Endodermal cell (in vitro differentiated cells): ENCODE measurements at regions not wholly inside any gene's neighbourhood (a gene's known extent, or its start where the extent isn't known, plus 50 kb on each side); places are given as distances from the start of the nearest gene placed in this dataset.

Experiments used
- DNase-seq: peaks from one replicate; pipeline ENCODE4 v3.0.0-alpha.2; 2017
- H3K27ac ChIP-seq: 2 replicates; pipeline ENCODE4 v1.5.1; 2013; ENCODE audit warnings: mild to moderate bottlenecking, low read depth, low read length, moderate library complexity
- H3K27me3 ChIP-seq: 2 replicates; pipeline ENCODE4 v1.6.1; 2013; ENCODE audit warnings: mild to moderate bottlenecking, low read length, moderate library complexity; ENCODE audit not compliant: insufficient read depth, control insufficient read depth, poor library complexity, severe bottlenecking
- H3K36me3 ChIP-seq: 2 replicates; pipeline ENCODE4 v1.7.0; 2013; ENCODE audit warnings: mild to moderate bottlenecking, low read length, moderate library complexity; ENCODE audit not compliant: control insufficient read depth, insufficient read depth
- H3K4me1 ChIP-seq: one replicate; pipeline ENCODE4 v1.7.0; 2013; ENCODE audit warnings: low read length; ENCODE audit not compliant: control insufficient read depth, insufficient read depth
- H3K4me3 ChIP-seq: 2 replicates; pipeline ENCODE4 v1.5.1; 2013; ENCODE audit warnings: mild to moderate bottlenecking, low read length, moderate library complexity
- H3K9ac ChIP-seq: 2 replicates; pipeline ENCODE4 v1.6.1; 2013; ENCODE audit warnings: mild to moderate bottlenecking, low read length, moderate library complexity; ENCODE audit not compliant: poor library complexity, severe bottlenecking; ENCODE audit errors: extremely low read depth
- H3K9me3 ChIP-seq: 2 replicates; pipeline ENCODE4 v1.6.1; 2013; ENCODE audit warnings: mild to moderate bottlenecking, low read length, moderate library complexity; ENCODE audit not compliant: control insufficient read depth
- H3K27ac Mint-ChIP-seq: 2 replicates; pipeline ENCODE4 v1.8.0; 2020; ENCODE audit warnings: mixed read lengths
- H3K27me3 Mint-ChIP-seq: 2 replicates; pipeline ENCODE4 v1.8.0; 2021; ENCODE audit warnings: mild to moderate bottlenecking, mixed read lengths; ENCODE audit not compliant: insufficient read depth
- H3K36me3 Mint-ChIP-seq: 2 replicates; pipeline ENCODE4 v1.8.0; 2020; ENCODE audit warnings: low read depth, mixed read lengths
- H3K4me1 Mint-ChIP-seq: 2 replicates; pipeline ENCODE4 v1.8.0; 2020; ENCODE audit warnings: mixed read lengths
- H3K4me3 Mint-ChIP-seq: 2 replicates; pipeline ENCODE4 v1.8.0; 2020; ENCODE audit warnings: mild to moderate bottlenecking, moderate library complexity, mixed read lengths
- H3K9me3 Mint-ChIP-seq: 2 replicates; pipeline ENCODE4 v1.8.0; 2020; ENCODE audit warnings: mild to moderate bottlenecking, mixed read lengths
- CTCF ChIP-seq: fragments of 200-600 bp; sonication (generic); conservative IDR thresholded peaks from 2 replicates; pipeline ENCODE4 v1.5.0; 2021; ENCODE audit warnings: antibody characterized with exemption, mild to moderate bottlenecking
- WGBS, 2 experiments: methylation state at CpG; one replicate each; pipeline versions ENCODE4 v1.1.5 to v1.1.7; 2013; ENCODE audit warnings: missing lambda C conversion rate in 2 of 2, mixed read lengths in 1 of 2; ENCODE audit not compliant: insufficient coverage in 1 of 2, insufficient read length in 1 of 2; 5-methylcytosine and 5-hydroxymethylcytosine counted together

DNA sequence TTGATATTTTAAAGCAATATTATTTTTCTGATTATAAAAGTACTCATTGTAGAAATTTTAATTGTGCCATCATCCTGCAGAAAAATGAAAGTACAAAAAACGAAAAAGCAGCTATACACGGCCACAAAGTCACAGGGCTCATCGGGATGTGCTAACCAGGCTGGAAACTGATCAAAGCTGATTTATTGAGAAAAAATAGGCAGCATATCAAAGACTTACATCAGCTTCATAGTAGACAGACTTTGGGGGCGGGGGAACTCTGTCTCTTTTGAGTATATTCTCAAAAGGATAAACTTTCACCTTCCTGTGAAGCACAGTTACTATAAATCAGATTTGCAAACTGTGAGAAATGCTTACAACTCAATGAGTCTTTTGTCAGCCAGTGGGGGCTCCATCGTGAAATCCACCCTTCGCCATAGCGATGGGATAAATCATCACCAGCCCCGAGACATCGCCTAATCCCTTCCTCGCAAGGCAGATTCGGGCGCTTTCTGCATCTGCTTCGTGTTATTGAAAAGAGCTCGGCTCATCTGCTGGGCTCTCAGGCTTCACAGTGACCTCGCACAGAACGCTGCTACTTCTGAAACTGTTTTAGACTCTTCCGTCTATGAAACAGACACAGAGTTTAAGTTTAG is 69.2 kb upstream of the ERG start:
- no peaks in the 10 kb centered on the region for H3K4me1 ChIP-seq
- peak overlapping the region; percentile 8 for H3K27ac ChIP-seq
- Mint-ChIP-seq H3K4me3 (no peak overlapping the region), H3K4me1 (no peaks in the 10 kb centered on the region), H3K36me3 (no peaks in the 10 kb centered on the region), H3K27ac (no peak overlapping the region), H3K9me3 (no peaks in the 10 kb centered on the region), H3K27me3 (no peaks in the 10 kb centered on the region)
- WGBS, 2 experiments: 57 to 61% methylated on average over 16 to 17 of the region's 17 CpGs
- DNase-seq: peak; percentile 58
- no peak for TF ChIP-seq CTCF
- no peaks in the 10 kb centered on the region for H3K36me3 ChIP-seq
- H3K4me3 ChIP-seq: no peak overlapping the region
- H3K27me3 ChIP-seq: no peaks in the 10 kb centered on the region
- no peak overlapping the region for H3K9ac ChIP-seq
- H3K9me3 ChIP-seq: no peaks in the 10 kb centered on the region

DNA sequence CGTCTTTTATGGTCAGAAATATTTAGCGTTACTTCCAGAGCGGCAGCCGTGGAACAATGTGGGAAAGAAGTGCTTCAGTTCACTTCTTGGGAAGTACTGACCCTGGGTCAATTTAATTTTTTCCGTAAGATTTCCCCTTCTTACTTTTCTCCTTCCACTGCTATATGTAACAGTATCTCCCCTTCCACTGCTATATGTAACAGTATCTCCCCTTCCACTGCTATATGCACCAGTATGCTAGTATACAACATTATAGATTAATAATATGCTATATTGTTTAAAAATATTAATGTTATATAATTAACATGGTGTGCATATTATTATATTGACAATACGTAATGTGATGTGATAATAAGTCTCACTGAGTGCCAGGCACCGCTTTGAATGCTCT is 69.7 kb upstream of the ERG start:
- Mint-ChIP-seq H3K27ac (no peak overlapping the region), H3K27me3 (no peaks in the 10 kb centered on the region), H3K4me3 (no peak overlapping the region), H3K4me1 (no peaks in the 10 kb centered on the region), H3K36me3 (no peaks in the 10 kb centered on the region), H3K9me3 (no peaks in the 10 kb centered on the region)
- no peaks in the 10 kb centered on the region for H3K9me3 ChIP-seq
- no peaks in the 10 kb centered on the region for H3K36me3 ChIP-seq
- no peak for TF ChIP-seq CTCF
- no peak for DNase-seq
- no peak overlapping the region for H3K4me3 ChIP-seq
- H3K27ac ChIP-seq: peak overlapping the region; percentile 8
- H3K4me1 ChIP-seq: no peaks in the 10 kb centered on the region
- no peaks in the 10 kb centered on the region for H3K27me3 ChIP-seq
- H3K9ac ChIP-seq: no peak overlapping the region
- WGBS, 2 experiments: 68 to 85% methylated on average over 5 to 7 of the region's 7 CpGs

- Mint-ChIP-seq H3K4me3 (no peak overlapping the region), H3K27ac (no peak overlapping the region), H3K4me1 (no peaks in the 10 kb centered on the region), H3K36me3 (no peaks in the 10 kb centered on the region), H3K9me3 (no peaks in the 10 kb centered on the region), H3K27me3 (no peaks in the 10 kb centered on the region)
- no peaks in the 10 kb centered on the region for H3K4me1 ChIP-seq
- H3K27me3 ChIP-seq: no peaks in the 10 kb centered on the region
- H3K9me3 ChIP-seq: no peaks in the 10 kb centered on the region
- DNase-seq: no peak
- no peak overlapping the region for H3K27ac ChIP-seq
- H3K9ac ChIP-seq: no peak overlapping the region
- no peak for TF ChIP-seq CTCF
- no CpG with 5 or more reads among the region's 1 CpG for WGBS, 2 experiments
- no peaks in the 10 kb centered on the region for H3K36me3 ChIP-seq
- H3K4me3 ChIP-seq: no peak overlapping the region
Observed at GRCh38 chr21:38569733-38570132, 71.5 kb upstream of the ERG start.
